B cell (primary cell): ENCODE measurements at regions not wholly inside any gene's neighbourhood (a gene's known extent, or its start where the extent isn't known, plus 50 kb on each side); places are given as distances from the start of the nearest gene placed in this dataset.

Experiments
- ATAC-seq: fragments of 200-7000 bp; cut with Tn5 transposase; one replicate; pipeline ENCODE4 v1.10.0; 2021; ENCODE audit warnings: low read depth, mild to moderate bottlenecking, moderate number of reproducible peaks, moderate library complexity
- CTCF ChIA-PET: fragments of 350-600 bp; sonication (Branson Sonifier 250); formaldehyde crosslinking; loops from one replicate; lab custom pipeline; 2021; ENCODE audit warnings: antibody characterized with exemption, inconsistent platforms; lab: Charles Lee
- POLR2A ChIA-PET: fragments of 350-600 bp; sonication (Branson Sonifier 250); formaldehyde crosslinking; loops from one replicate; lab custom pipeline; 2021; ENCODE audit warnings: antibody characterized with exemption; lab: Charles Lee
- DNase-seq: peaks from one replicate; pipeline ENCODE4 v3.0.0; 2013
- H2AFZ ChIP-seq: 2 replicates; pipeline ENCODE4 v1.6.1; 2012; ENCODE audit warnings: mild to moderate bottlenecking, low read depth, low read length; ENCODE audit not compliant: insufficient read depth, poor library complexity, severe bottlenecking
- H3K27ac ChIP-seq, 2 donors: 1 replicate in 1 of 2; 2 replicates in 1 of 2; pipeline ENCODE4 v1.5.1; 2012 to 2013; ENCODE audit warnings: low read length in 2 of 2, mild to moderate bottlenecking in 2 of 2, moderate library complexity in 1 of 2
- H3K27me3 ChIP-seq, 4 experiments: fragments of 200-600 bp in 1 of 4; sonication (generic) in 1 of 4; replicated peaks in 1 of 4; 1 replicate in 2 of 4; 2 replicates in 2 of 4; pipeline versions ENCODE4 v1.6.1 to v1.7.0; 2013 to 2016; ENCODE audit warnings: low read length in 3 of 4, mild to moderate bottlenecking in 2 of 4, mixed read lengths in 1 of 4, moderate library complexity in 1 of 4; ENCODE audit not compliant: insufficient read depth in 4 of 4, control insufficient read depth in 3 of 4; ENCODE audit errors: control extremely low read depth in 1 of 4
- H3K36me3 ChIP-seq, 2 experiments: replicated peaks in 1 of 2; 1 replicate in 1 of 2; 2 replicates in 1 of 2; pipeline versions ENCODE4 v1.6.1 to v1.7.1; 2013; ENCODE audit warnings: low read length in 1 of 2; ENCODE audit not compliant: insufficient read depth in 2 of 2, control insufficient read depth in 1 of 2; ENCODE audit errors: control extremely low read depth in 1 of 2, extremely low read depth in 1 of 2
- H3K4me1 ChIP-seq, 2 donors: fragments of 200-600 bp in 1 of 2; sonication (generic) in 1 of 2; 1 replicate in 1 of 2; 2 replicates in 1 of 2; pipeline versions ENCODE4 v1.5.1 to v1.6.1; 2013 to 2017; ENCODE audit warnings: low read length in 2 of 2; ENCODE audit not compliant: control insufficient read depth in 2 of 2, insufficient read depth in 2 of 2
- H3K4me2 ChIP-seq: replicated peaks from 2 replicates; pipeline ENCODE3; 2012; ENCODE audit warnings: mild to moderate bottlenecking, low read depth, low read length; ENCODE audit not compliant: poor library complexity, severe bottlenecking
- H3K4me3 ChIP-seq, 5 experiments: fragments of 200-600 bp in 1 of 5; sonication (generic) in 1 of 5; 1 replicate in 3 of 5; 2 replicates in 2 of 5; pipeline versions ENCODE4 v1.5.1 to v1.7.0; 2011 to 2016; ENCODE audit warnings: low read length in 4 of 5, mild to moderate bottlenecking in 4 of 5, low read depth in 2 of 5, control low read depth in 1 of 5, moderate library complexity in 1 of 5; ENCODE audit not compliant: insufficient read depth in 1 of 5; ENCODE audit errors: control extremely low read depth in 1 of 5, extremely low read depth in 1 of 5
- H3K79me2 ChIP-seq: fragments of 200-600 bp; sonication (generic); one replicate; pipeline ENCODE4 v1.6.0; 2016; ENCODE audit warnings: low read length; ENCODE audit not compliant: control insufficient read depth, insufficient read depth
- H3K9ac ChIP-seq: fragments of 200-600 bp; sonication (generic); 2 replicates; pipeline ENCODE4 v1.6.1; 2017; ENCODE audit warnings: mild to moderate bottlenecking, low read length, moderate library complexity
- H3K9me3 ChIP-seq, 3 donors: one replicate each; pipeline versions ENCODE4 v1.6.1 to v1.7.1; 2013; ENCODE audit warnings: low read length in 2 of 3; ENCODE audit not compliant: control insufficient read depth in 2 of 3, insufficient read depth in 1 of 3; ENCODE audit errors: control extremely low read depth in 1 of 3
- H4K20me1 ChIP-seq: 2 replicates; pipeline ENCODE4 v1.6.0; 2012; ENCODE audit warnings: mild to moderate bottlenecking, low read length; ENCODE audit not compliant: insufficient read depth, control insufficient read depth, poor library complexity, severe bottlenecking
- H3K27ac Mint-ChIP-seq: one replicate; pipeline ENCODE4 v1.8.0; 2021; ENCODE audit warnings: mixed read lengths
- H3K27me3 Mint-ChIP-seq: one replicate; pipeline ENCODE4 v1.8.0; 2021; ENCODE audit warnings: mixed read lengths
- H3K4me1 Mint-ChIP-seq: one replicate; pipeline ENCODE4 v1.8.0; 2021; ENCODE audit warnings: mixed read lengths
- H3K4me3 Mint-ChIP-seq: one replicate; pipeline ENCODE4 v1.8.0; 2021; ENCODE audit warnings: mixed read lengths
- H3K9me3 Mint-ChIP-seq: one replicate; pipeline ENCODE4 v1.8.0; 2022; ENCODE audit warnings: mixed read lengths; ENCODE audit not compliant: insufficient read depth
- CTCF ChIP-seq: fragments of 200-600 bp; IDR thresholded peaks from one replicate; pipeline ENCODE4 v1.8.0; 2022; ENCODE audit warnings: antibody characterized with exemption, mild to moderate bottlenecking
- EZH2 ChIP-seq: IDR thresholded peaks from 2 replicates; pipeline ENCODE4 v1.6.1; 2012; ENCODE audit warnings: borderline replicate concordance, low read depth, mild to moderate bottlenecking, moderate library complexity, low read length; ENCODE audit not compliant: insufficient read depth, poor library complexity, severe bottlenecking
- WGBS: methylation state at CpG from one replicate; pipeline ENCODE4 v1.1.5; 2013; ENCODE audit warnings: missing lambda C conversion rate; ENCODE audit not compliant: insufficient coverage; 5-methylcytosine and 5-hydroxymethylcytosine counted together
- intact Hi-C: fragments of 100-400 bp; cut with micrococcal nuclease; formaldehyde crosslinking; loops from one replicate; pipeline ENCODE4 v1.10.0; 2022

GRCh38 chr2:61714210-61714609, 139.7 kb downstream of the FAM161A start:
- no peaks in the 10 kb centered on the region for H3K27me3 Mint-ChIP-seq

DNA sequence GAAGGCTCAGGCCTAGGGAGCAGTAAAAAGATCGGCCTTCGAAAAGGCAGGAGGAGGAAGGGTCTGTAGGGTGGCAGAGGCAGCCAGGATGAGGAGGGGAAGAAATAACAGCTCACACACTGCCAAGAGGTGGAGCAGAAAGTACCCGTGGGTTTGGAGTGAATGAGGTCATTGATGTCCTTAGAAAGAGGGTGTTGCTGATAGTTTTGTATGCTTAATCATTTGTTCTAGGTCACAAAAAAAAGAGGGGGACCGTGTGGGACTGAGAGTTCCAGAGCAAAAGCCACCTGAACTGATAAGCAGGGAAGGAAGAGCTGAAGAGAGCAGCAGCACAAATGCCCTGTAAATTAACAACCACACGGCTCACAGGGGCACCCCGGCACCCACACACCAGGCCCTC, 140.4 kb downstream of the FAM161A start:
- CTCF ChIA-PET: no interaction called here
- 70% methylated on average over 4 of the region's 6 CpGs for WGBS
- H3K4me1 Mint-ChIP-seq: peaks cover 1% of the 10 kb centered on the region

More at GRCh38 chr2:61714210-61714609, 139.7 kb downstream of the FAM161A start:
- intact Hi-C loops: no loop called here
- Histone ChIP-seq H3K27me3 (peaks cover 0 to 2% (median 0%) of the 10 kb centered on the region in 4 experiments), H3K9ac (no peak overlapping the region), H3K4me2 (no peak overlapping the region), H3K4me3 (no peak overlapping the region), H3K4me1 (no peaks in the 10 kb centered on the region), H3K79me2 (no peaks in the 10 kb centered on the region), H3K9me3 (no peaks in the 10 kb centered on the region), H3K36me3 (no peaks in the 10 kb centered on the region), H4K20me1 (no peaks in the 10 kb centered on the region), H3K27ac (no peak overlapping the region), H2AFZ (no peak overlapping the region)
- no peaks in the 10 kb centered on the region for H3K9me3 Mint-ChIP-seq
- no peak for ATAC-seq
- CTCF ChIA-PET: no interaction called here
- WGBS: 92% methylated on average over 5 of the region's 5 CpGs
- POLR2A ChIA-PET: no interaction called here
- no peak overlapping the region for H3K27ac Mint-ChIP-seq
- no peak overlapping the region for H3K4me3 Mint-ChIP-seq
- TF ChIP-seq EZH2 (no peak), CTCF (no peak)
- DNase-seq: no peak
- no peaks in the 10 kb centered on the region for H3K4me1 Mint-ChIP-seq

More for the DNA sequence above, 140.4 kb downstream of the FAM161A start:
- H3K4me1 ChIP-seq: no peaks in the 10 kb centered on the region
- H3K27me3 ChIP-seq: no peaks in the 10 kb centered on the region
- intact Hi-C loops: no loop called here
- no peak for DNase-seq
- Mint-ChIP-seq H3K27me3 (no peaks in the 10 kb centered on the region), H3K27ac (no peak overlapping the region), H3K9me3 (no peaks in the 10 kb centered on the region), H3K4me3 (no peak overlapping the region)
- H3K27ac ChIP-seq: no peak overlapping the region
- TF ChIP-seq CTCF (no peak), EZH2 (no peak)
- H3K4me2 ChIP-seq: no peak overlapping the region
- H3K79me2 ChIP-seq: no peaks in the 10 kb centered on the region
- H4K20me1 ChIP-seq: no peaks in the 10 kb centered on the region
- H3K9ac ChIP-seq: no peak overlapping the region
- no peak overlapping the region for H3K4me3 ChIP-seq
- ATAC-seq: no peak
- no peaks in the 10 kb centered on the region for H3K9me3 ChIP-seq
- no peaks in the 10 kb centered on the region for H3K36me3 ChIP-seq
- no peak overlapping the region for H2AFZ ChIP-seq
- POLR2A ChIA-PET: no interaction called here
